ENCODE measurements at regions not wholly inside any gene's neighbourhood (a gene's known extent, or its start where the extent isn't known, plus 50 kb on each side); places are given as distances from the start of the nearest gene placed in this dataset.

DNA sequence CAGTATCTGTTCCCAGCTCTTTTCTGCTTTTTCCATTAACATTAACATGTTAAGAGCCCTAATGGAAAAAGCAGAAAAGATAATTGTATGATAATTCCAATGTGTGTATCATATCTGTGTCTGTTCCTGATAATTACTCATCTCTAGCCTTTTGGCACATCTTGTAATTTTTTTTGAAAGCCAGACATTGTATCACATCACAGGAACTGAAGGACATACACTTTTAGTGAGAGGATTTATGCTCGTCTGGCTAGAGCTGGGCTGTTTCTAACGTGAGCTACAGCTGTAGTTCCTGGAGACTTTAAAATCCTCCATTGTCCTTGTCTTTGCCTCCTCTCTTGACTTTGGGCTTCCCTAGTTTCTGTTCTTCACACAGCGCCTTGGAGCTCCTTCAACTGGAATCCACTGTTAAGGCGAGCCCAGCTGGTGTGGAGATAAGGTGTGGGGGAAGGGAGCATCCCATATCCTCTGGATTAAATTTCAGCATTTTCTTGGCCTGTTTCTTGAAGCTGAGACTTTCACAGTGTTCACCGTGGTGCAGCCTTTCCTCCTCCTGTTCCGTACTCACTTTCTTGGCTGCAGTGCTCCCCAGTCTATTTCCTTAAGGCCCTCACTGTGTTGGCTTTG is 211.5 kb downstream of the GALR1 start:
- no peaks in the 10 kb centered on the region for H3K4me1 ChIP-seq
- no peak for DNase-seq (ENCODE audit: low spot score in 2 of 2)
- TF ChIP-seq POLR2AphosphoS5 (IDR thresholded peaks at IDR 0.05) (no peak), POLR2A (IDR thresholded peaks at IDR 0.05) (no peak)
- TF ChIP-seq, protein P1, sequence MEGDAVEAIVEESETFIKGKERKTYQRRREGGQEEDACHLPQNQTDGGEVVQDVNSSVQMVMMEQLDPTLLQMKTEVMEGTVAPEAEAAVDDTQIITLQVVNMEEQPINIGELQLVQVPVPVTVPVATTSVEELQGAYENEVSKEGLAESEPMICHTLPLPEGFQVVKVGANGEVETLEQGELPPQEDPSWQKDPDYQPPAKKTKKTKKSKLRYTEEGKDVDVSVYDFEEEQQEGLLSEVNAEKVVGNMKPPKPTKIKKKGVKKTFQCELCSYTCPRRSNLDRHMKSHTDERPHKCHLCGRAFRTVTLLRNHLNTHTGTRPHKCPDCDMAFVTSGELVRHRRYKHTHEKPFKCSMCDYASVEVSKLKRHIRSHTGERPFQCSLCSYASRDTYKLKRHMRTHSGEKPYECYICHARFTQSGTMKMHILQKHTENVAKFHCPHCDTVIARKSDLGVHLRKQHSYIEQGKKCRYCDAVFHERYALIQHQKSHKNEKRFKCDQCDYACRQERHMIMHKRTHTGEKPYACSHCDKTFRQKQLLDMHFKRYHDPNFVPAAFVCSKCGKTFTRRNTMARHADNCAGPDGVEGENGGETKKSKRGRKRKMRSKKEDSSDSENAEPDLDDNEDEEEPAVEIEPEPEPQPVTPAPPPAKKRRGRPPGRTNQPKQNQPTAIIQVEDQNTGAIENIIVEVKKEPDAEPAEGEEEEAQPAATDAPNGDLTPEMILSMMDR (IDR thresholded peaks at IDR 0.05): no peak
- H3K27me3 ChIP-seq: no peaks in the 10 kb centered on the region
- intact Hi-C loops (cut with DNase I; ENCODE audit: low total_unique reads): no loop called here
- no peaks in the 10 kb centered on the region for H3K36me3 ChIP-seq
- no peak overlapping the region for H3K27ac ChIP-seq
- H3K4me3 ChIP-seq: no peak overlapping the region
- H3K9me3 ChIP-seq: no peaks in the 10 kb centered on the region

DNA sequence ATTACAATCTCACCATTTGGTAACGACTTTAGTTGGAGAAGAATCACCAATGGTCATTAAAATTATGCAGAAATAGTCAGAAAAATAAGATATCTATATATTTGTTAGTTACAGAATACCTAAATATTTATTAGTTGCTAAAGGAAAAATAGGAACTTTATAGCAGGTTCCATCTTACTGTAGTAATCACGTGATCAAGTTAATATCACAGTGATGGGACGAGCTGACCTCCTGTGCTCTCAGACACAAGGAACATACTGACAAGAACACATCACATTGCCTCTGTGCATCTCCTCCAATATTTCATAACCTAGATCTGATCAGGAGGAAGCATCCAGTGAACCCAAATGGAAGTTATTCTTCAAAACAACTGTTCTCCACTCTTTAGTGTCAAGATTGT is 215.3 kb downstream of the GALR1 start:
- Histone ChIP-seq H3K4me1 (no peaks in the 10 kb centered on the region), H3K27me3 (no peaks in the 10 kb centered on the region), H3K27ac (no peak overlapping the region), H3K9me3 (no peaks in the 10 kb centered on the region), H3K4me3 (no peak overlapping the region), H3K36me3 (no peaks in the 10 kb centered on the region)
- TF ChIP-seq POLR2A (IDR thresholded peaks at IDR 0.05) (no peak), POLR2AphosphoS5 (IDR thresholded peaks at IDR 0.05) (no peak)
- intact Hi-C loops (cut with DNase I; ENCODE audit: low total_unique reads): no loop called here
- DNase-seq (ENCODE audit: low spot score in 2 of 2): no peak

DNA sequence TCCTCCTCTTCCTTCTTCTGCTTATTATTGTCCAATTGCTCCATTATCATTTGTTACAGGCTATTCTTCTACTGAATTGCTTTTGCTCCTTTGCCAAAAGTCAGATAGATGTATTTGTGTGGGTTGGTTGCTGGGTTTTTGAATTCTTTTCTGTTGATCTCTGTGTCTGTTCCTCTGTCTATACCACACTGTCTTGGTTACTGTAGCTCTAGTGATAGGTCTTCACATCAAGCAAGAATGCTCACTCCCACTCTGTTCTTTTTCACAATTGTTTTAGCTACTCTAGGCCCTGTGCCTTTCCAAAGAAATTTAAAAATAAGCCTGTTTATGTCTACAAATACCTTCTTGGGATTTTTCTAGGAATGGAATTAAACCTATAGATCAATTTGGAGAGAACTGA is 217.2 kb downstream of the GALR1 start:
- no peak for DNase-seq (ENCODE audit: low spot score in 2 of 2)
- no peak overlapping the region for H3K4me3 ChIP-seq
- H3K9me3 ChIP-seq: no peaks in the 10 kb centered on the region
- no peaks in the 10 kb centered on the region for H3K27me3 ChIP-seq
- no peaks in the 10 kb centered on the region for H3K36me3 ChIP-seq
- TF ChIP-seq POLR2A (IDR thresholded peaks at IDR 0.05) (no peak), POLR2AphosphoS5 (IDR thresholded peaks at IDR 0.05) (no peak)
- TF ChIP-seq, protein P1 (IDR thresholded peaks at IDR 0.05): no peak
- intact Hi-C loops (cut with DNase I; ENCODE audit: low total_unique reads): no loop called here
- no peaks in the 10 kb centered on the region for H3K4me1 ChIP-seq
- no peak overlapping the region for H3K27ac ChIP-seq

DNA sequence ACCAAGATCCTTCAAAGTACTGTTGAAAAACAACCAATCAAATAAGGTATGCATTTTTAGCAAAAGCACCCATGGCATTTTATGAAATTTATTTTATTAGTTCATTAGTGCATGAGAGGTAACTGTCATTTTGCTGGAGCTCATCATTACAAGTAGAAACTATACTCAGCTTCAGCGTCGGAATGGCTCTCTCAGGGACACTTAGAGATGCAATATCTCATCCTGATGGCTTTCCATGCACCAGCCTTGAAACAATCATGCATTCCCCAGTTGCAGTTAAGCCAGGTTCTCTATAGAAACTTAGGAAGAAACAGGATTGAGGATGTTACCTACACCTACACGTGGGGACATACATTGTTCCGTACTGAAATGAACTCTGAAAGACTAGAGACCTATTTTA is 219.5 kb downstream of the GALR1 start:
- no peak overlapping the region for H3K27ac ChIP-seq
- no peaks in the 10 kb centered on the region for H3K36me3 ChIP-seq
- TF ChIP-seq POLR2A (IDR thresholded peaks at IDR 0.05): no peak
- TF ChIP-seq, protein P1 (IDR thresholded peaks at IDR 0.05): no peak
- TF ChIP-seq POLR2AphosphoS5 (IDR thresholded peaks at IDR 0.05): no peak
- no peaks in the 10 kb centered on the region for H3K9me3 ChIP-seq
- no peaks in the 10 kb centered on the region for H3K27me3 ChIP-seq
- intact Hi-C loops (cut with DNase I; ENCODE audit: low total_unique reads): no loop called here
- H3K4me3 ChIP-seq: no peak overlapping the region
- no peak for DNase-seq (ENCODE audit: low spot score in 2 of 2)
- no peaks in the 10 kb centered on the region for H3K4me1 ChIP-seq

DNA sequence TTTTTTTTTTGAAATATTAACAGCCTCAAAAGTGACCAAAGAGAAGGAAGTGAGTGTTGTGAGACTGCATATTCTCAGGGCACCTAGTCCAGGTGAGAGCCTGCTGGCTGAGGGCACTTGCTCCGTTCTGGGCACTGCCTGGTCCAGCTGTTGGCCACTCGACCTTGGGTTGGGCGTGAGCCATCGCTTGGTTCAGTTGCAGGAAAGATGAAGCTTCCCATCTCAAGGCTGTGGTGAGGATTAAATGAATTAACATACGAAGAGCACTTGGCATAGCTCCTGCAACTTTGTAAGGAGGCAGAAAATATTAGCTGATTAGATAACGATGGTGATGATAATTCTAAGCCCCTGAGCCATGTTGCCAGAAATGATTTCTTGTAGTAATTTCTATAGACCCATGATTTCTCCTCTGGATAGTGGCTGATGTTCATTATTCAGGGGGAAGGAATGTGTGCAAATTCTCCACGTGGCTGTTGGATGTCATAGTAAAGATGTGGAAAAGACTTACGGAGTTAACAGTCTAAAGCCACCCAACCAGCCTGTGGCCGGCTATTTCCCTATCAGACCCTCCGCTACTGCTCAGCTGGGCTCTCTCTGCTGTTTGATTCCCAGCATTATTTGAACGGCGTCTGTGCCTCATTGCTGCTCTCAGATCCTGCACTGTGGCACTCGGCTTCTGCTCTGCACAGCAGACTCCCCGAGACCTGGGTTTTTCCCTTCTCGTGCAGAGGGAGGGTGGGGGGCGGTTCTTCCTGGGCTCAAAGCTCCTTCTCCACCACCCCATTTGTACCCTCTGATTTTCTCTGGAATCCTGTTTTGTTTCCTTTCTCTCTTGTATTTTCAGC is 221.1 kb downstream of the GALR1 start:
- H3K4me3 ChIP-seq: no peak overlapping the region
- H3K27me3 ChIP-seq: no peaks in the 10 kb centered on the region
- H3K36me3 ChIP-seq: no peaks in the 10 kb centered on the region
- intact Hi-C loops (cut with DNase I; ENCODE audit: low total_unique reads): no loop called here
- H3K9me3 ChIP-seq: no peaks in the 10 kb centered on the region
- no peaks in the 10 kb centered on the region for H3K4me1 ChIP-seq
- no peak overlapping the region for H3K27ac ChIP-seq
- no peak for DNase-seq (ENCODE audit: low spot score in 2 of 2)
- TF ChIP-seq POLR2AphosphoS5 (IDR thresholded peaks at IDR 0.05): no peak
- no peak for TF ChIP-seq POLR2A (IDR thresholded peaks at IDR 0.05)
- TF ChIP-seq, protein P1 (IDR thresholded peaks at IDR 0.05): no peak
